ENCODE measurements at regions not wholly inside any gene's neighbourhood (a gene's known extent, or its start where the extent isn't known, plus 50 kb on each side); places are given as distances from the start of the nearest gene placed in this dataset.

DNA sequence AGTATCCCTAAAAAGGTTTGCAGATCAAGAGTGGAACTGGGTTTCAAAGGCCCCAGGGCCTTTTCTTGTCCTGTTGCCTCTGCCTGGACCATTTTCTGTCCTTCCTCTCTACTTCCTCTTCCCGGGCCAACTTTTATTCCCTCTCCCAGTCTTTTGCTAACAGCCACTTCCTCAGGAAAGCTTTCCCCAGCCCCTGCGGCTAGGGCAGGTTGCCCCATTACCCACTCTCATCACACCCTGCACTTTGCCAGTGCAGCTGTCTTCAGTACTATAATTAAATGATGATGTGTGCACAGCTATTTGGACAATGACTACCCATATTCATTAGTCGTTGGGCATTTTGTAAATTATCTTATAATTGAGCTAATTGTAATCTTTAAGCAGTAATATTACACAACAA is 150.5 kb upstream of the THBS1 start:
- Histone ChIP-seq H3K4me1 (ENCODE audit: insufficient read depth, low read length, poor library complexity, severe bottlenecking) (no peaks in the 10 kb centered on the region), H4K20me1 (ENCODE audit: insufficient read depth, low read length) (no peaks in the 10 kb centered on the region), H2AFZ (ENCODE audit: low read length) (no peak overlapping the region), H3K4me3 (ENCODE audit: low read depth, low read length, poor library complexity, severe bottlenecking) (no peak overlapping the region), H3K27ac (ENCODE audit: low read depth, low read length, poor library complexity, severe bottlenecking) (no peak overlapping the region), H3K9me2 (ENCODE audit: insufficient read depth, low read length) (no peaks in the 10 kb centered on the region), H3K79me2 (ENCODE audit: insufficient read depth, low read depth, low read length) (no peaks in the 10 kb centered on the region), H3K9me3 (ENCODE audit: low read length) (no peaks in the 10 kb centered on the region), H3K36me3 (ENCODE audit: insufficient read depth, low read length) (no peaks in the 10 kb centered on the region), H3K4me2 (ENCODE audit: low read length) (no peak overlapping the region)
- DNase-seq (ENCODE audit: low spot score): no peak
- CTCF ChIA-PET (ENCODE audit: unreplicated experiment): no interaction called here
- TF ChIP-seq CTCF (conservative IDR thresholded peaks at IDR 0.05; ENCODE audit: low read length) (no peak), EZH2phosphoT487 (IDR thresholded peaks at IDR 0.05; ENCODE audit: borderline replicate concordance, low read depth, low read length) (no peak)
- BruUV-seq (replicated peaks): no TSS peak
- intact Hi-C loops (cut with micrococcal nuclease; ENCODE audit: unreplicated experiment): no loop called here
- POLR2A ChIA-PET: interaction anchor here (0.6 to 2.0 kb wide), 2 partner anchors 19 to 738 kb away, joined by 4 to 5 read pairs; no protein-coding TSS in a partner anchor

DNA sequence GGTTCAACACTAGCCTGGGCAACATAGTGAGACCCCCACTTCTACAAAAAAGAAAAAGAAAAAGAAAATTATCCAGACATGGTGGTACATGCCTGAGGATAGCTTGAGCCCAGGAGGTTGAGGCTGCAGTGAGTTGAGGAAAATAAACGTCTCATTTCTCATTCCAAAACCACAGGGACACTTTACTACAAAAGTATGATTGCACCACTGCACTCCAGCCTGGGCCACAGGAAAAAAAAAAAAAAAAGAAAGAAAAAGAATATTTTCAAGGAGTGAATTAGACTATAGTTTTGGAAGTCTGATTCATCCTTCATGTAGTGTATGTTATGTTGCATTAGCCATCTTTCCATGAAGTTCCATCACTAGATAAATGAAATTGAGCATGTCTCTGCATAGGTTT is 149.5 kb upstream of the THBS1 start:
- CTCF ChIA-PET (ENCODE audit: unreplicated experiment): no interaction called here
- no peak for TF ChIP-seq EZH2phosphoT487 (IDR thresholded peaks at IDR 0.05; ENCODE audit: borderline replicate concordance, low read depth, low read length)
- Histone ChIP-seq H3K4me1 (ENCODE audit: insufficient read depth, low read length, poor library complexity, severe bottlenecking) (no peaks in the 10 kb centered on the region), H3K4me2 (ENCODE audit: low read length) (no peak overlapping the region), H3K4me3 (ENCODE audit: low read depth, low read length, poor library complexity, severe bottlenecking) (no peak overlapping the region), H3K27ac (ENCODE audit: low read depth, low read length, poor library complexity, severe bottlenecking) (no peak overlapping the region), H2AFZ (ENCODE audit: low read length) (no peak overlapping the region), H3K9me2 (ENCODE audit: insufficient read depth, low read length) (no peaks in the 10 kb centered on the region), H3K79me2 (ENCODE audit: insufficient read depth, low read depth, low read length) (no peaks in the 10 kb centered on the region), H3K36me3 (ENCODE audit: insufficient read depth, low read length) (no peaks in the 10 kb centered on the region), H3K9me3 (ENCODE audit: low read length) (no peaks in the 10 kb centered on the region), H4K20me1 (ENCODE audit: insufficient read depth, low read length) (no peaks in the 10 kb centered on the region)
- no TSS peak for BruUV-seq (replicated peaks)
- intact Hi-C loops (cut with micrococcal nuclease; ENCODE audit: unreplicated experiment): no loop called here
- POLR2A ChIA-PET: no interaction called here
- DNase-seq (ENCODE audit: low spot score): no peak

- no peak overlapping the region for H2AFZ ChIP-seq (ENCODE audit: low read length)
- H3K36me3 ChIP-seq (ENCODE audit: insufficient read depth, low read length): no peaks in the 10 kb centered on the region
- H3K9me3 ChIP-seq (ENCODE audit: low read length): no peaks in the 10 kb centered on the region
- no peaks in the 10 kb centered on the region for H3K4me1 ChIP-seq (ENCODE audit: insufficient read depth, low read length, poor library complexity, severe bottlenecking)
- POLR2A ChIA-PET: no interaction called here
- no peaks in the 10 kb centered on the region for H4K20me1 ChIP-seq (ENCODE audit: insufficient read depth, low read length)
- CTCF ChIA-PET (ENCODE audit: unreplicated experiment): no interaction called here
- no peak overlapping the region for H3K4me3 ChIP-seq (ENCODE audit: low read depth, low read length, poor library complexity, severe bottlenecking)
- H3K9me2 ChIP-seq (ENCODE audit: insufficient read depth, low read length): no peaks in the 10 kb centered on the region
- no peak overlapping the region for H3K4me2 ChIP-seq (ENCODE audit: low read length)
- no peak for DNase-seq (ENCODE audit: low spot score)
- no peak overlapping the region for H3K27ac ChIP-seq (ENCODE audit: low read depth, low read length, poor library complexity, severe bottlenecking)
- intact Hi-C loops (cut with micrococcal nuclease; ENCODE audit: unreplicated experiment): no loop called here
- TF ChIP-seq EZH2phosphoT487 (IDR thresholded peaks at IDR 0.05; ENCODE audit: borderline replicate concordance, low read depth, low read length) (no peak), CTCF (conservative IDR thresholded peaks at IDR 0.05; ENCODE audit: low read length) (no peak)
- no TSS peak for BruUV-seq (replicated peaks)
- no peaks in the 10 kb centered on the region for H3K79me2 ChIP-seq (ENCODE audit: insufficient read depth, low read depth, low read length)
These were observed 148.9 kb upstream of the THBS1 start for GRCh38 chr15:39432026-39432425.

All from OCI-LY7 (cell line).